ENCODE measurements at regions not wholly inside any gene's neighbourhood (a gene's known extent, or its start where the extent isn't known, plus 50 kb on each side); places are given as distances from the start of the nearest gene placed in this dataset.

DNA sequence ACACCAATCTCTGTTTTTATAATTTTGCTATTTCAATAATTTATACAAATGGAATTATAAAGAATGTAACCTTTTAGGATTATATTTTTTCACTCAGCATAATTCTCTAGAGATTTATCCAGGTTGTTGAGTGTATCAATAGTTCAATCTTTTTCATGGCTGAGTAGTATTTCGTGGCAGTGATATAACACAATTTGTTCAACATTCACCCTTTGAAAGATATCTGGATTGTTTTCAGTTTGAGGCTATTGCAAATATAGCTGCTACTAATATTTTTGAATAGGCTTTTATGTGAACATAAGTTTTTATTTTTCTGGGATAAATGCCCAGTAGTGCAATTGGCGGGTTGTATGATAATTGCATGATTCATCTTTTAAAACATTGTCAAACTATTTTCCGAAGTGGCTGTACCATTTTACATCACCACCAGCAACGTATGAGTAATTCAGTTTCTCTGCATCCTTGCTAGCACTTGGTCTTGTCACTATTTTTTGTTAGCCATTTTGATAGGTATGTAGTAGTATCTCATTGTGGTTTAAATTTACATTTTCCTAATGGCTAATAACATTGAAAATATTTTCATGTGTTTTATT, 55.6 kb upstream of the ABCD3 start:
- H3K36me3 Mint-ChIP-seq (ENCODE audit: low read depth) = no peaks in the 10 kb centered on the region
- H3K27ac Mint-ChIP-seq = no peak overlapping the region
- no peak overlapping the region for H3K4me3 Mint-ChIP-seq
- ChIA-PET POLR2A (no interaction called here), CTCF (no interaction called here)
- no peak for DNase-seq
- ATAC-seq (ENCODE audit: low read depth) = no peak
- peaks cover 7% of the 10 kb centered on the region for H3K9me3 Mint-ChIP-seq
- TF ChIP-seq, protein P1, sequence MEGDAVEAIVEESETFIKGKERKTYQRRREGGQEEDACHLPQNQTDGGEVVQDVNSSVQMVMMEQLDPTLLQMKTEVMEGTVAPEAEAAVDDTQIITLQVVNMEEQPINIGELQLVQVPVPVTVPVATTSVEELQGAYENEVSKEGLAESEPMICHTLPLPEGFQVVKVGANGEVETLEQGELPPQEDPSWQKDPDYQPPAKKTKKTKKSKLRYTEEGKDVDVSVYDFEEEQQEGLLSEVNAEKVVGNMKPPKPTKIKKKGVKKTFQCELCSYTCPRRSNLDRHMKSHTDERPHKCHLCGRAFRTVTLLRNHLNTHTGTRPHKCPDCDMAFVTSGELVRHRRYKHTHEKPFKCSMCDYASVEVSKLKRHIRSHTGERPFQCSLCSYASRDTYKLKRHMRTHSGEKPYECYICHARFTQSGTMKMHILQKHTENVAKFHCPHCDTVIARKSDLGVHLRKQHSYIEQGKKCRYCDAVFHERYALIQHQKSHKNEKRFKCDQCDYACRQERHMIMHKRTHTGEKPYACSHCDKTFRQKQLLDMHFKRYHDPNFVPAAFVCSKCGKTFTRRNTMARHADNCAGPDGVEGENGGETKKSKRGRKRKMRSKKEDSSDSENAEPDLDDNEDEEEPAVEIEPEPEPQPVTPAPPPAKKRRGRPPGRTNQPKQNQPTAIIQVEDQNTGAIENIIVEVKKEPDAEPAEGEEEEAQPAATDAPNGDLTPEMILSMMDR (IDR thresholded peaks at IDR 0.05) = no peak
- intact Hi-C loops (cut with micrococcal nuclease) = no loop called here
- H3K27me3 Mint-ChIP-seq = peaks cover 11% of the 10 kb centered on the region
- no peaks in the 10 kb centered on the region for H3K4me1 Mint-ChIP-seq

DNA sequence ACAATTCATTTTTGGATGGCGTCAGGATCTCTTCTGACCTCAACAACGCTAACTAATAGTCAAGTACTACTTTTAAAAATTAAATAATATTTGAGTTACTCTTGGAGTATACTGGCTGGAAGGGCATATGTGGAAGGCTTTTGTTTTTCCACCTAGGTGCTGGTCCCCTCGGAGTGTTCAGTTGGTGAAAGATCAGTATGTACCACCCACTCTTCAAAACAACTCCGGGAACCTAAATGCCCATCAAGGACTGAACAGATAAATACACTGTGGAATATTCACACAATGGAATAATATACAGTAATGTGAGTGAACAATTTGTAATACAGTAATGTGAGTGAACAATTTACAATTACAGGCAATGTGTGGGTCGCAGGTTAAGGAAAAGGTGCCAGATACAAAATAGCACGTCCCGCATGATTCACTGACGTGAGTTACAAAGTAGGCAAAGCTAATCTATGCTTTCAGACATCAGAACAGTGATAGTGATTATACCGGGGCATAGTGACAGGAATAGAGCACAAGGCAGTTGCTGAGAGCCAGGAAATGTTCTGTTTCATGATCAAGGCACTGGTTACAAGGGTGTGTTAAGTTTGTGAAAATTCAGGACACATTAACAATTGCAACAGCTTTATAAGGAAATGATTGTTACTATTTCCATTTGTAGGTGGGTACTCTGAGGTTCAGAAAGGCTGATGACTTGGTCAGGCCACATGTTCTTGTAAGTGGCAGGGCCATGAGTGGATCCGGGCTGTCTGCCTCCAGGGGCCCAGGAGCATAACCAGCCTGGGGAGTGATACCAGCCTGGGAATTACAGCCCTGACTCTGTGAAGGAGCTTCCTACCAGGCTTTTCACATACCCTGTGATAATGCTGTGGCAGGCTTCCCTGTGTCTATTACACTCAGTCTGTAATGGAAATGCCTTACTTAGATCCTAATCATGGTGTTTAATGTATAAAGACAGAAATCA, 59.3 kb upstream of the ABCD3 start:
- no peak overlapping the region for H3K4me3 Mint-ChIP-seq
- H3K27me3 Mint-ChIP-seq = peaks cover 9% of the 10 kb centered on the region
- H3K27ac Mint-ChIP-seq = no peak overlapping the region
- no peaks in the 10 kb centered on the region for H3K36me3 Mint-ChIP-seq (ENCODE audit: low read depth)
- no peak for DNase-seq
- ChIA-PET POLR2A (no interaction called here), CTCF (no interaction called here)
- H3K9me3 Mint-ChIP-seq = peaks cover 7% of the 10 kb centered on the region
- intact Hi-C loops (cut with micrococcal nuclease) = no loop called here
- H3K4me1 Mint-ChIP-seq = no peaks in the 10 kb centered on the region
- TF ChIP-seq, protein P1 (IDR thresholded peaks at IDR 0.05) = no peak
- no peak for ATAC-seq (ENCODE audit: low read depth)

DNA sequence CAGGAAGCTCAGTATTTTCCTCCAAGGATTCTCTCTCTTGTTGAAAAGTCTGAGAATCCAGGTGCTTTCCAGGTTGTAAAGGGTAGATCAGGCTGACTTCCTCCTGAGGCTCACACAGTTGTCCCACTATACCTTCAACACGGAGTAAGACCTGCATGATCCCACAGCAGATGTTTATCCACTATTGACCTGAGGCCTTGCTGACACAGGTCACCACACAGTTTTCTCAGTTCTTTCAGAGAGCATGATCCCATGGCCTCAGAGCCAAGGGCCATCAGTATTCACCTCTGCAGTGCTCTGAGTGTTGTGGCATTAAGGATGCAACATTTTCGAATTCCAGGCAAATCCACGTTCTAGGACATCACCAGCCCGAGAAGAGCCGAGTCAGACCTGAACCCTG, 60.5 kb upstream of the ABCD3 start:
- ChIA-PET CTCF (no interaction called here), POLR2A (no interaction called here)
- TF ChIP-seq, protein P1 (IDR thresholded peaks at IDR 0.05) = no peak
- no peak for DNase-seq
- Mint-ChIP-seq H3K27ac (no peak overlapping the region), H3K36me3 (ENCODE audit: low read depth) (no peaks in the 10 kb centered on the region), H3K4me1 (no peaks in the 10 kb centered on the region), H3K9me3 (peaks cover 2% of the 10 kb centered on the region), H3K4me3 (no peak overlapping the region), H3K27me3 (peaks cover 15% of the 10 kb centered on the region)
- ATAC-seq (ENCODE audit: low read depth) = no peak
- intact Hi-C loops (cut with micrococcal nuclease) = no loop called here

DNA sequence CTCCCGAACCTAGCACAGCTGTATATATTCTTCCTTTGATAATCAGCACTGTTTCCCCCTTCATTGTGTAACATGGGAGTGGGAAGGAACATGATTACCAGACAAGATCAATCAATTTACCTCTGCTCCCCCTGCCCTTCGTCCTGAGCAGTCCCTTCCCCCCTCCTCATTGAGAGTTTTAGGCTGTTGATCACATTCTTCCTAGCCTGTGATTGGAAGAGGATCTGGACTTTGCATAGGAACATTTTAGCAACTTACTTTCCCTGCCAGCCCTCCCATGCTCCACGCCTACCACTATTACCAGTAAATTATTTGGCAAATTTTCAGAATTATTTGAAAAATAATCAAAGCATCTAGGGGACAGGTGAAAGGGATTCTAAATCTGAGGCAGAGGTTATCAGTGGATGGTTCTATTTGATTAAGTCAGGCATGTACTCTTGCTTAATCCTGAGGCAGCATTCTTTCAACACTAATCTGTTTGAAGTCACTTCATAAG, 62.7 kb upstream of the ABCD3 start:
- Mint-ChIP-seq H3K4me3 (no peak overlapping the region), H3K36me3 (ENCODE audit: low read depth) (no peaks in the 10 kb centered on the region), H3K4me1 (no peaks in the 10 kb centered on the region), H3K27ac (no peak overlapping the region), H3K27me3 (peaks cover 20% of the 10 kb centered on the region), H3K9me3 (no peaks in the 10 kb centered on the region)
- DNase-seq = no peak
- ChIA-PET POLR2A (no interaction called here), CTCF (no interaction called here)
- TF ChIP-seq, protein P1 (IDR thresholded peaks at IDR 0.05) = no peak
- ATAC-seq (ENCODE audit: low read depth) = no peak
- intact Hi-C loops (cut with micrococcal nuclease) = no loop called here

DNA sequence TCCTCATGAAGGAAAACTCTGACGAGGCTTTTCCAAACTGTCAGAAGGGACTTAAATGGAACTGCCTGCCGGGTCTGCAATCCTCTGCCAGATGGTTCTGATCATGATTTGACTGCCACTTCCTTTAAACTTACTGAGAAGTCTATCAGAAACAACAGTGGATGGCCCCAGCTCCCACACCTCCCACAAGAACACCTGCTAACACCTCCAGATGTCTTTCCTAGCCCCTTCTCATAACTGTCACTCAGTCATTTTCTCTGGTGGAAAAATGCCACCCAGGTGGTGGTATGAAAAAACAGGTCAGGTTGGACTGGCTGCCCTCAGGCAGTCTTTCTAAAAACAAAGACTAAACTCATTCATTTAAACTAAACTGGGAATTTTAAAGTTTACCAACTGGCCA, 66.7 kb upstream of the ABCD3 start:
- ATAC-seq (ENCODE audit: low read depth) = no peak
- no peak for DNase-seq
- Mint-ChIP-seq H3K27ac (no peak overlapping the region), H3K4me1 (no peaks in the 10 kb centered on the region), H3K4me3 (no peak overlapping the region), H3K27me3 (peaks cover 18% of the 10 kb centered on the region), H3K9me3 (no peaks in the 10 kb centered on the region), H3K36me3 (ENCODE audit: low read depth) (no peaks in the 10 kb centered on the region)
- TF ChIP-seq, protein P1 (IDR thresholded peaks at IDR 0.05) = no peak
- intact Hi-C loops (cut with micrococcal nuclease) = no loop called here
- ChIA-PET POLR2A (no interaction called here), CTCF (no interaction called here)
